Panc1 (cell line): ENCODE measurements at regions not wholly inside any gene's neighbourhood (a gene's known extent, or its start where the extent isn't known, plus 50 kb on each side); places are given as distances from the start of the nearest gene placed in this dataset.

Experiments
- ATAC-seq: fragments of 200-7000 bp; cut with Tn5 transposase; 2 replicates; pipeline ENCODE4 v1.9.1; 2020; ENCODE audit warnings: mild to moderate bottlenecking, moderate library complexity
- BruUV-seq: library from RNA; stranded (reverse); fragments of 400-500 nt; replicated peaks from 2 replicates; lab custom pipeline; 2021; lab: Mats Ljungman, UMichigan
- CTCF ChIA-PET: fragments of 300-600 bp; sonication (Branson Sonifier 250); formaldehyde crosslinking; loops from one replicate; lab custom pipeline; 2022; ENCODE audit warnings: antibody characterized with exemption; lab: Charles Lee
- POLR2A ChIA-PET: fragments of 300-600 bp; sonication (Branson Sonifier 250); formaldehyde crosslinking; loops from one replicate; lab custom pipeline; 2022; ENCODE audit warnings: antibody characterized with exemption; lab: Charles Lee
- DNase-seq: peaks from one replicate; pipeline ENCODE4 v3.0.0-alpha.2; 2010; ENCODE audit warnings: low read depth, low spot score
- H3K27ac ChIP-seq: 2 replicates; pipeline ENCODE4 v1.5.1; 2011; ENCODE audit warnings: mild to moderate bottlenecking, low read length, inconsistent platforms
- H3K27me3 ChIP-seq: fragments of 200-500 bp; sonication (Bioruptor generic); 2 replicates; pipeline ENCODE4 v1.6.0; 2014; ENCODE audit warnings: low read length, inconsistent platforms; ENCODE audit not compliant: control insufficient read depth, insufficient read depth
- H3K36me3 ChIP-seq: fragments of 200-500 bp; sonication (Bioruptor generic); 2 replicates; pipeline ENCODE4 v1.5.1; 2014; ENCODE audit warnings: inconsistent platforms, mild to moderate bottlenecking, low read length, moderate library complexity; ENCODE audit not compliant: control insufficient read depth, insufficient read depth
- H3K4me1 ChIP-seq: 2 replicates; pipeline ENCODE4 v1.5.1; 2011; ENCODE audit warnings: inconsistent platforms, mild to moderate bottlenecking, low read length, moderate library complexity; ENCODE audit not compliant: control insufficient read depth, insufficient read depth
- H3K4me3 ChIP-seq, 2 experiments: 2 replicates each; pipeline ENCODE4 v1.5.1; 2011 to 2012; ENCODE audit warnings: low read depth in 2 of 2, low read length in 2 of 2, mild to moderate bottlenecking in 2 of 2, inconsistent platforms in 1 of 2, moderate library complexity in 1 of 2
- H3K9me3 ChIP-seq: fragments of 200-500 bp; sonication (Bioruptor generic); 2 replicates; pipeline ENCODE4 v1.5.1; 2014; ENCODE audit warnings: low read depth, mild to moderate bottlenecking, inconsistent platforms, low read length, moderate library complexity; ENCODE audit not compliant: control insufficient read depth, insufficient read depth
- CTCF ChIP-seq: fragments of 450-650 bp; IDR thresholded peaks from 2 replicates; pipeline ENCODE4 v1.5.1; 2017; ENCODE audit warnings: mild to moderate bottlenecking
- POLR2AphosphoS5 ChIP-seq: IDR thresholded peaks from 2 replicates; pipeline ENCODE4 v1.6.1; 2012; ENCODE audit warnings: mild to moderate bottlenecking, low read depth, low read length, moderate library complexity
- SIN3A ChIP-seq: IDR thresholded peaks from 2 replicates; pipeline ENCODE4 v1.6.1; 2012; ENCODE audit warnings: low read depth, mild to moderate bottlenecking, low read length, moderate library complexity, borderline replicate concordance; ENCODE audit not compliant: insufficient read depth
- TCF7L2 ChIP-seq: IDR thresholded peaks from 2 replicates; pipeline ENCODE4 v1.6.1; 2011; ENCODE audit warnings: mild to moderate bottlenecking, low read depth, low read length, inconsistent platforms
- in situ Hi-C: cut with HindIII; loops from 2 replicates; pipeline ENCODE4 v1.10.0; 2016; ENCODE audit warnings: low sequenced_read_pairs, low pct_unique_long_range_greater_than_20kb
- intact Hi-C: fragments of 100-400 bp; cut with micrococcal nuclease; formaldehyde crosslinking; loops from one replicate; pipeline ENCODE4 v1.10.0; 2022; ENCODE audit not compliant: unreplicated experiment
- TF ChIP-seq, protein P1 (sequence below), 2 experiments: IDR thresholded peaks; 2 replicates each; pipeline ENCODE4 v1.6.1; 2011 to 2012; ENCODE audit warnings: low read depth in 2 of 2, control low read depth in 1 of 2, low read length in 1 of 2, mild to moderate bottlenecking in 1 of 2, moderate library complexity in 1 of 2; ENCODE audit not compliant: insufficient read depth in 1 of 2

DNA sequence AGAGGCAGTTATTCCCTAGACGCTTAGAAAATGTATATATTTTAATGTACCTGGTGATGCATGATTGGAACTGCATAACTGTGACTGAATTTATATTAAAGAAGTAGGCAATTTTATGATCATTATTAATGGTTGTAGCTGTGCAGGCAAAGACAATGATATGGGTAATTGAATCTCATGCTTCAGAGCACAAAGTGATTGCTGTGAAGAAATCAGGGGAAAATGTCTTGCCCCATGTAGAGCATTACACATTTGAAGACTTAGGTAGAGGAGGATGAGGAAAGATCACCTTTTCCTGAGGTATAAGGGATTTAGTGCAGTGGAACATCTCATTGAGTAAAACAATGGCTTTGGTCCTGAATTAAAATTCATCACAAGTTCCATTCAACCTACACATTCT lies 246.8 kb upstream of the DCC start:
- Histone ChIP-seq H3K36me3 (no peaks in the 10 kb centered on the region), H3K4me3 (no peak overlapping the region), H3K27me3 (no peaks in the 10 kb centered on the region), H3K9me3 (no peaks in the 10 kb centered on the region), H3K4me1 (no peaks in the 10 kb centered on the region), H3K27ac (no peak overlapping the region)
- TF ChIP-seq, protein P1, sequence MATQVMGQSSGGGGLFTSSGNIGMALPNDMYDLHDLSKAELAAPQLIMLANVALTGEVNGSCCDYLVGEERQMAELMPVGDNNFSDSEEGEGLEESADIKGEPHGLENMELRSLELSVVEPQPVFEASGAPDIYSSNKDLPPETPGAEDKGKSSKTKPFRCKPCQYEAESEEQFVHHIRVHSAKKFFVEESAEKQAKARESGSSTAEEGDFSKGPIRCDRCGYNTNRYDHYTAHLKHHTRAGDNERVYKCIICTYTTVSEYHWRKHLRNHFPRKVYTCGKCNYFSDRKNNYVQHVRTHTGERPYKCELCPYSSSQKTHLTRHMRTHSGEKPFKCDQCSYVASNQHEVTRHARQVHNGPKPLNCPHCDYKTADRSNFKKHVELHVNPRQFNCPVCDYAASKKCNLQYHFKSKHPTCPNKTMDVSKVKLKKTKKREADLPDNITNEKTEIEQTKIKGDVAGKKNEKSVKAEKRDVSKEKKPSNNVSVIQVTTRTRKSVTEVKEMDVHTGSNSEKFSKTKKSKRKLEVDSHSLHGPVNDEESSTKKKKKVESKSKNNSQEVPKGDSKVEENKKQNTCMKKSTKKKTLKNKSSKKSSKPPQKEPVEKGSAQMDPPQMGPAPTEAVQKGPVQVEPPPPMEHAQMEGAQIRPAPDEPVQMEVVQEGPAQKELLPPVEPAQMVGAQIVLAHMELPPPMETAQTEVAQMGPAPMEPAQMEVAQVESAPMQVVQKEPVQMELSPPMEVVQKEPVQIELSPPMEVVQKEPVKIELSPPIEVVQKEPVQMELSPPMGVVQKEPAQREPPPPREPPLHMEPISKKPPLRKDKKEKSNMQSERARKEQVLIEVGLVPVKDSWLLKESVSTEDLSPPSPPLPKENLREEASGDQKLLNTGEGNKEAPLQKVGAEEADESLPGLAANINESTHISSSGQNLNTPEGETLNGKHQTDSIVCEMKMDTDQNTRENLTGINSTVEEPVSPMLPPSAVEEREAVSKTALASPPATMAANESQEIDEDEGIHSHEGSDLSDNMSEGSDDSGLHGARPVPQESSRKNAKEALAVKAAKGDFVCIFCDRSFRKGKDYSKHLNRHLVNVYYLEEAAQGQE (IDR thresholded peaks at IDR 0.05; ENCODE audit: insufficient read depth in 1 of 2, low read depth in 2 of 2, low read length in 1 of 2) = no peak
- TF ChIP-seq CTCF (no peak), TCF7L2 (no peak), POLR2AphosphoS5 (no peak), SIN3A (no peak)
- DNase-seq = no peak
- ATAC-seq = no peak
- in situ Hi-C loops (no loop called here), intact Hi-C loops (no loop called here)
- no TSS peak for BruUV-seq
- CTCF ChIA-PET = no interaction called here
- POLR2A ChIA-PET = no interaction called here

- no TSS peak for BruUV-seq
- ChIA-PET POLR2A (no interaction called here), CTCF (no interaction called here)
- DNase-seq (no peak), ATAC-seq (no peak)
- in situ Hi-C loops (no loop called here), intact Hi-C loops (no loop called here)
- Histone ChIP-seq H3K27me3 (no peaks in the 10 kb centered on the region), H3K4me1 (no peaks in the 10 kb centered on the region), H3K27ac (no peak overlapping the region), H3K9me3 (no peaks in the 10 kb centered on the region), H3K36me3 (no peaks in the 10 kb centered on the region), H3K4me3 (no peak overlapping the region)
- no peak for TF ChIP-seq CTCF
- no peak for TF ChIP-seq SIN3A
- TF ChIP-seq TCF7L2 = no peak
- no peak for TF ChIP-seq POLR2AphosphoS5
- TF ChIP-seq, protein P1 (IDR thresholded peaks at IDR 0.05; ENCODE audit: insufficient read depth in 1 of 2, low read depth in 2 of 2, low read length in 1 of 2) = no peak
Observed at GRCh38 chr18:52118684-52119083, 221.3 kb upstream of the DCC start.
